GM13976 (cell line): ENCODE measurements at regions not wholly inside any gene's neighbourhood (a gene's known extent, or its start where the extent isn't known, plus 50 kb on each side); places are given as distances from the start of the nearest gene placed in this dataset.

ENCODE experiments used
- DNase-seq: peaks from one replicate; pipeline ENCODE4 v3.0.0; 2012; ENCODE audit warnings: low spot score
- CTCF ChIP-seq: IDR thresholded peaks from 2 replicates; pipeline ENCODE4 v1.5.1; 2012; ENCODE audit warnings: borderline replicate concordance, mild to moderate bottlenecking; ENCODE audit not compliant: insufficient read depth; ENCODE audit errors: extremely low read depth, missing control alignments, control extremely low read depth
- in situ Hi-C: fragments of 300-500 bp; cut with MboI; formaldehyde crosslinking; loops from one replicate; pipeline ENCODE4 v1.12.0; 2022; ENCODE audit warnings: low sequenced_read_pairs, mixed read lengths, inconsistent platforms; ENCODE audit not compliant: unreplicated experiment

- no peak for TF ChIP-seq CTCF
- no peak for DNase-seq
- in situ Hi-C loops: no loop called here
These were observed 424.6 kb upstream of the GBE1 start for GRCh38 chr3:82186017-82186416.

- no peak for DNase-seq
- in situ Hi-C loops: no loop called here
- no peak for TF ChIP-seq CTCF
These were observed 417.8 kb upstream of the GBE1 start for GRCh38 chr3:82179291-82179690.

DNA sequence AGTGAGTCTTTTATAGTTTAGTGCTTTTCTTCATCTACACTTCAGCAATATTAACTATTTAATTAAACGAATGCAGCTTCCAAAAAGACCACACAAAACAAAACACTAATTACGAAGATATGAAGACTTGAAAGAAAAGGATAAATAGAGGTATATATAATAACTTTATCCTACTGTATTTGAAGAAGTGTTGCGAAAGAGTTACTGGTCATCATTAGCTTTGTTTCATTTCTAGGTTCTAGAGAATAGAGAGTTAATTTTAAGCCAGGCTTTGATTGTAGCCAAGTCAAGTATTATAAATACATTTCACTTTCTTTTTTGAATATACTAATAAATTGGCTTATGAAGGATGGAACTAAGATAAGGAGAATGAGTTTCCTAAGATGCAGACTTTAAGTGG is 416.8 kb upstream of the GBE1 start:
- DNase-seq: no peak

DNA sequence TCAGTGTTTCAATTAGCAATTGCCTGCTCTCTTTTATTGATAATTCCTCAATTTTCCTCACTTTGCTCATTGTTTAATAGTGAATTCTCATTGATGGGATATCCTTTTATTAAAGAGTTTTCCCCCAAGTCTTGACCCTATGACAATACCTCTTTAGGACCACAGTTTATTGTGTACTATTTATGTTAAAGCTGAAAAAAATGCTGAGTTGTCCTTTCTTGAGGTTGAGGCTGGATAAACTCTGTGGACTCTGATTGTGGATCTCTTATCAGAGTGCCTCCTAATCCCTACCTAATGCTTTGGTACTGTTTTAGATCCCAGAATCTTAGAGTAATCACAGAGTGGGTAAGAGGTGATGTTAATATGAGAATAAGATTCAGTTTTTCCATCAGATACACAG is 416.3 kb upstream of the GBE1 start:
- in situ Hi-C loops: no loop called here
- no peak for DNase-seq
- TF ChIP-seq CTCF: no peak

More for the DNA sequence above, 416.8 kb upstream of the GBE1 start:
- in situ Hi-C loops: no loop called here
- TF ChIP-seq CTCF: no peak

DNA sequence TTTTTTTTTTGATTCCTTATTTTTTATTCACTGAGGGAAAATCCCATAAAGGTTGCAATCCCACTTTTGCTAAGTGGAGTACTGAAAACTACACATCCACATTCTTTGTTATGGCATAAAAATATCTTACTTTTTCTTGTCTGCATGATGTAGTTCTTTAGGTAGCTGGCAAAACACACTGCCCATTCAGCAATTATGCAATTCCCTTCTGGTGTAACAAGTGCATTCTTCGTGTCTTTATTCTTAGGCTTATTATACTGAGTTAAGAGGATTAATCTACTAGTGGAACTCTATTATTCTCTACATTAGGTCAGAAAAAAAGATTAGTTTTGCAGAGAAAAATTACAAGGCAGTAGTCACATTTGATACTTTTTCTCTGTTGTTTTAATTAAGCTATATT is 403.8 kb upstream of the GBE1 start:
- DNase-seq: no peak
- in situ Hi-C loops: no loop called here
- TF ChIP-seq CTCF: no peak

GRCh38 chr3:82163907-82164520 is 402.6 kb upstream of the GBE1 start:
- TF ChIP-seq CTCF: no peak
- no peak for DNase-seq
- in situ Hi-C loops: no loop called here
